ENCODE measurements at regions not wholly inside any gene's neighbourhood (a gene's known extent, or its start where the extent isn't known, plus 50 kb on each side); places are given as distances from the start of the nearest gene placed in this dataset.

- H3K36me3 Mint-ChIP-seq (ENCODE audit: low read depth): peaks cover 8% of the 10 kb centered on the region
- no peak overlapping the region for H3K4me3 Mint-ChIP-seq
- Histone ChIP-seq H3K4me3 (ENCODE audit: low read length) (no peak overlapping the region), H3K9me3 (ENCODE audit: control insufficient read depth, low read length) (peaks cover 40% of the 10 kb centered on the region), H3K27ac (ENCODE audit: low read depth, low read length) (no peak overlapping the region), H3K36me3 (ENCODE audit: control insufficient read depth, insufficient read depth, low read length) (no peaks in the 10 kb centered on the region), H3K27me3 (ENCODE audit: control insufficient read depth, insufficient read depth, low read length, poor library complexity, severe bottlenecking) (no peaks in the 10 kb centered on the region), H3K4me1 (ENCODE audit: control insufficient read depth, insufficient read depth, low read length) (no peaks in the 10 kb centered on the region), H3K9ac (ENCODE audit: extremely low read depth, low read length, poor library complexity, severe bottlenecking) (no peak overlapping the region)
- H3K27ac Mint-ChIP-seq: no peak overlapping the region
- peaks cover 28% of the 10 kb centered on the region for H3K4me1 Mint-ChIP-seq
- DNase-seq: no peak
- TF ChIP-seq CTCF (conservative IDR thresholded peaks at IDR 0.05): no peak
- H3K9me3 Mint-ChIP-seq: peaks cover 42% of the 10 kb centered on the region
- WGBS, 2 experiments (ENCODE audit: insufficient coverage in 1 of 2, insufficient read length in 1 of 2): 82 to 86% methylated on average over 1 to 2 of the region's 2 CpGs
- H3K27me3 Mint-ChIP-seq (ENCODE audit: insufficient read depth): peaks cover 8% of the 10 kb centered on the region
Measured at GRCh38 chr10:113474752-113475151, 78.1 kb upstream of the HABP2 start.

- no peak overlapping the region for H3K27ac Mint-ChIP-seq
- H3K4me1 Mint-ChIP-seq: peaks cover 28% of the 10 kb centered on the region
- WGBS, 2 experiments (ENCODE audit: insufficient coverage in 1 of 2, insufficient read length in 1 of 2): 84 to 100% methylated on average over 2 to 4 of the region's 4 CpGs
Measured at GRCh38 chr10:113475381-113475807, 77.5 kb upstream of the HABP2 start.

GRCh38 chr10:113476191-113476590, 76.7 kb upstream of the HABP2 start:
- no peak overlapping the region for H3K4me3 Mint-ChIP-seq
- WGBS, 2 experiments (ENCODE audit: insufficient coverage in 1 of 2, insufficient read length in 1 of 2): 85 to 100% methylated on average over 2 to 8 of the region's 8 CpGs
- H3K27ac Mint-ChIP-seq: no peak overlapping the region

More at GRCh38 chr10:113475381-113475807, 77.5 kb upstream of the HABP2 start:
- Histone ChIP-seq H3K36me3 (ENCODE audit: control insufficient read depth, insufficient read depth, low read length) (no peaks in the 10 kb centered on the region), H3K27ac (ENCODE audit: low read depth, low read length) (no peak overlapping the region), H3K4me1 (ENCODE audit: control insufficient read depth, insufficient read depth, low read length) (no peaks in the 10 kb centered on the region), H3K9me3 (ENCODE audit: control insufficient read depth, low read length) (peaks cover 47% of the 10 kb centered on the region), H3K4me3 (ENCODE audit: low read length) (no peak overlapping the region), H3K27me3 (ENCODE audit: control insufficient read depth, insufficient read depth, low read length, poor library complexity, severe bottlenecking) (no peaks in the 10 kb centered on the region), H3K9ac (ENCODE audit: extremely low read depth, low read length, poor library complexity, severe bottlenecking) (no peak overlapping the region)
- TF ChIP-seq CTCF (conservative IDR thresholded peaks at IDR 0.05): peak; percentile 37
- Mint-ChIP-seq H3K4me3 (no peak overlapping the region), H3K27me3 (ENCODE audit: insufficient read depth) (peaks cover 6% of the 10 kb centered on the region), H3K9me3 (peaks cover 49% of the 10 kb centered on the region), H3K36me3 (ENCODE audit: low read depth) (peaks cover 8% of the 10 kb centered on the region)
- DNase-seq: no peak

More at GRCh38 chr10:113476191-113476590, 76.7 kb upstream of the HABP2 start:
- Histone ChIP-seq H3K9ac (ENCODE audit: extremely low read depth, low read length, poor library complexity, severe bottlenecking) (no peak overlapping the region), H3K27ac (ENCODE audit: low read depth, low read length) (no peak overlapping the region), H3K4me3 (ENCODE audit: low read length) (no peak overlapping the region), H3K9me3 (ENCODE audit: control insufficient read depth, low read length) (peaks cover 55% of the 10 kb centered on the region), H3K27me3 (ENCODE audit: control insufficient read depth, insufficient read depth, low read length, poor library complexity, severe bottlenecking) (no peaks in the 10 kb centered on the region), H3K4me1 (ENCODE audit: control insufficient read depth, insufficient read depth, low read length) (no peaks in the 10 kb centered on the region), H3K36me3 (ENCODE audit: control insufficient read depth, insufficient read depth, low read length) (no peaks in the 10 kb centered on the region)
- TF ChIP-seq CTCF (conservative IDR thresholded peaks at IDR 0.05): no peak
- DNase-seq: no peak
- peaks cover 57% of the 10 kb centered on the region for H3K9me3 Mint-ChIP-seq
- peaks cover 3% of the 10 kb centered on the region for H3K27me3 Mint-ChIP-seq (ENCODE audit: insufficient read depth)
- H3K4me1 Mint-ChIP-seq: peaks cover 20% of the 10 kb centered on the region
- H3K36me3 Mint-ChIP-seq (ENCODE audit: low read depth): peaks cover 8% of the 10 kb centered on the region
